SKM-1 (cell line): ENCODE measurements at regions not wholly inside any gene's neighbourhood (a gene's known extent, or its start where the extent isn't known, plus 50 kb on each side); places are given as distances from the start of the nearest gene placed in this dataset.
"Not testable (repeated sequence)": the region's sequence is repeated elsewhere in the genome, so short reads cannot be mapped to it uniquely, and the experiment has no call there.

Experiments used
- DNase-seq: peaks from one replicate; lab custom pipeline; 2025; ENCODE audit not compliant: unreplicated experiment; lab: John Stamatoyannopoulos, UW

DNA sequence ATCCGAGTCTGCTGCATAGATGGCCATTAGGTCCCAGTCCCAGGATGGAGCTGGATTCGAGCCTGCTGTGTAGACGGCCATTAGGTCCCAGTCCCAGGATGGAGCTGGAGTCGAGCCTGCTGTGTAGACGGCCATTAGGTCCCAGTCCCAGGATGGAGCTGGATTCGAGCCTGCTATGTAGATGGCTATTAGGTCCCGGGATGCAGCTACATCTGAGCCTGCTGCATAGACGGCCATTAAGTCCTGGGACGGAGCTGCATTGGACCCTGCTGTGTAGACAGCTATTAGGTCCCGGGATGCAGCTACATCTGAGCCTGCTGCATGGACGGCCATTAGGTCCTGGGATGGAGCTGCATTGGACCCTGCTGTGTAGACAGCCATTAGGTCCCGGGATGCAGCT lies 112.2 kb upstream of the PPP2R3B start:
- DNase-seq = not testable (repeated sequence)

DNA sequence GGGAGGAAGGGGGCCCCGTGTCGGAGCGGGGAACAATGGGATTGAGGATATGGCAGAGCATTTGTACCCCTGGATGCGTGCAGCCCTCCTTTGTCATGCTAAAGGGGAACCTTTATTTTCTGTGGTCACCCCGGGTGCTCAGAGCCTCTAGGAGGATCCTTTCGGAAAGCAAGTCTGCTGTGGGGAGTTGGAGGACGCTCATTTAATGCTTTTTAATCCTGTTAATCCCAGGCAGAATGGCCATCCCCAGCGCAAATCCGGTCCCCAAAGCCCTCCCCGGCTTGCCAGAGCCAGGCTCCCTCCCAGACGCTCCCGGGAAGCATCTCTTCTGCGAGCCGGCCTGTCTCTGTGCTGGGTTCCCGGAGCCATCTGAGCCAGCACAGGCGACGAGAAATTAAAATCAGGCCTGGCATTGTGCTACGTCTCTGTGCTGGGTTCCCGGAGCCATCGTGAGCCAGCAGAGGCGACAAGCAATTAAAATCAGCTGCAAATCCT lies 113.2 kb upstream of the PPP2R3B start:
- no peak for DNase-seq

DNA sequence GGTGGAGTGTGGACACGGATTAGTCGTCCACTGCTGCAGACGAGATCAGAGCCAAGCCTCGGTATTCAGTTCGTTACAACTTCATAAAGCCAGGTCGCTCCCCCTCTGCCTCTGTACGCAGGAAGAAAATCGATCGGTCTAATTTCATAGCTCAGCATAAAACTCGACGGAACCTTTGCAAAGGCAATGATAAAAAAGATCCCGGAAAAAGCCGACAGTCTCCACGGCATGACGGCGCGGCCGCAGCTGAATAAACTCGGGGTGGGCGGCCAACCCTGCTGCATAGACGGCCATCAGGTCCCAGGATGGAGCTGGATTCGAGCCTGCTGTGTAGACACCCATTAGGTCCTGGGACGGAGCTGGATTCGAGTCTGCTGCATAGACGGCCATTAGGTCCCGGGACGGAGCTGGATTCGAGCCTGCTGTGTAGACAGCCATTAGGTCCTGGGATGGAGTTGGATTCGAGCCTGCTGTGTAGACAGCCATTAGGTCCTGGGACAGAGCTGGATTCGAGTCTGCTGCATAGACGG lies 113.8 kb upstream of the PPP2R3B start:
- no peak for DNase-seq

DNA sequence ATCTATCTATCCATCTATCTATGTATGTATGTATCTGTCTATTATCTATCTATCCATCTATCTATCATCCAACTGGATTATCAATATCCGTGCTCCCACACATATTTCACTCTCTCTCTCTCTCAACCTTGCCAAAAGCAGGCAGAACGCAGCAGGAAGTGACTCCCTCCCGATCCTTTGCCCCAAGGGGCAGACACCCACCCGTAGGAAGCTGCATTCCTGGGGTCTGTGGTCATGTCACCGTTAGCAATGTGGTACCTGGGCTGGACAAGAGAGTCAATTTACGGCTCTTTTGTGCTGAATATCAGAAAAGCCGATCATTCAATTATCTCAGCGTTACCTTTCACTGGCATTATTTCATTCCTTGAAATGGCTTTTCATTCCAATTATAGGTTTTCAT lies 119.6 kb upstream of the PPP2R3B start:
- no peak for DNase-seq

DNA sequence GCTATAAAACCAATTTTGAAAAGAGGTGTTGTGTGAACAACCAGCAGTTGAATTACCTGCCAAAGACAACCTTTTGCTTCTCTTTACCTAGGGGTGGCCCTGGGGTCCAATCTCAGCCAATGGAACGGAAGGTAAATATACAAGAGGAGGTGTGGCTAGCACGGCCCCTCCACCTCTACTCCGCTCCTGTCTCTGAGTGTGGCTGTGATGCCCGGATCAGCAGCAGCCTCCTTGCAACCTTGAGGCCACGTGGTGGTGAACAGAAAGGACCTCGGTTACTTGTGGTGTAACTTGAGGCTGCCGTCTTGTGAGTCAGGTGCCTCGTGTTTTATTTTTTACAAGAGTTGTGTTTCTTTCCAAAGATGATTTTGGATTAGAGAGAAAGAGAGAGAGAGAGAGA lies 121.5 kb upstream of the PPP2R3B start:
- DNase-seq = no peak

DNA sequence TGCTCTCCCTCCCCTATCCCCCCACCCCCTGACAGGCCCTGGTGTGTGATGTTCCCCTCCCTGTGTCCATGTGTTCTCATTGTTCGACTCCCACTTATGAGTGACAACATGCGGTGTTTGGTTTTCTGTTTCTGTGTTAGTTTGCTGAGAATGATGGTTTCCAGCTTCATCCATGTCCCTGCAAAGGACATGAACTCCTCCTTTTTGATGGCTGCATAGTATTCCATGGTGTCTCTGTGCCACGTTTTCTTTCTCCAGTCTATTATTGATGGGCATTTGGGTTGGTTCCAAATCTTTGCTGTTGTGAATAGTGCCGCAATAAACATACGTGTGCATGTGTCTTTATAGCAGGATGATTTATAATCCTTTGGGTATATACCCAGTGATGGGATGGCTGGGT lies 121.8 kb upstream of the SHOX start:
- DNase-seq = not testable (repeated sequence)

DNA sequence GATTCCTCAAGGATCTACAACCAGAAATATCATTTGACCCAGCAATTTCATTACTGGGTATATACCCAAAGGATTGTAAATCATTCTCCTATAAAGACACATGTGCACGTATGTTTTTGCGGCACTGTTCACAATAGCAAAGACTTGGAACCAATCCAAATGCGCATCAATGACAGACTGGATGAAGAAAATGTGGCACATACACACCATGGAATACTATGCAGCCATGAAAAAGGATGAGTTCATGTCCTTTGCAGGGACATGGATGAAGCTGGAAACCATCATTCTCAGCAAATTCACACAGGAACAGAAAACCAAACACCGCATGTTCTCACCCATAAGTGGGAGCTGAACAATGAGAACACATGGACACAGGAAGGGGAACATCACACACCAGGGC lies 119.5 kb upstream of the SHOX start:
- not testable (repeated sequence) for DNase-seq

DNA sequence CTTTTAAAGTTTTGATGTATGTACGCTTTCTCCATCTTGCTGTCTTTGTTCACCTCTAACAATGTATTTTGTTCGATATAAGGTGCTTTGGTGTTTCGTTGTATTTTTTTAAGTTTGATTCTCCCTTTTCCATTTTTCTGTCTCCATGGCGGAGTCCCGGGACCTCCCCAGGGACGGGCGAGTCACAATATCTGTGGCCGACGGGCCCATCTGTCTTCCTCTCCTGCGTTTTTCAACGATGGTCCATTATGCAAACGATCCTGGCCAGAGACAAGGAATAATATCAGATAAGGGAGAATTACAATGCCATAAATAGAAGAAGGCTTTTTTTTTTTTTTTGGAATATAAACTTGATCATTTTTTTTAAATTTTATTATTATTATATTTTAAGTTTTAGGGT lies 112.3 kb upstream of the SHOX start:
- no peak for DNase-seq

DNA sequence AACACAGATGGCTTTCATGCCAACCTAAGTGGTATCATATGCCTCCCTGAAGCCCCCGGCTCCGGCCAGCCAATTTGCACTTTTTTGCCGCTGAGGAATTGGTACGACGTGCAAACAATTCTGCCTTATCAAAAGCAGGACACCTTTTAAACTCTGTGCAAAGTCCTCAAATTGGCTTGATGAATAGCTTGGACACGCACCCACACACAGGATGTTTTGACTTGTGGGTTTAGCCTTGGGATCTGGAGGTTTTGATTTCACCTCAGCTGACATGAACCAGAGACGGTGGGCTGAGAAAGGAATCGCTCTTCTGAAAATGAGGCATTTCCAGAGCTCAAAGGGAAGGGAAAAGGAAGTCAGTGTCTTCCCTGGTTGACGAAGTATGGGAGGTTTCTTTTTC lies 110.8 kb upstream of the SHOX start:
- DNase-seq = no peak

DNA sequence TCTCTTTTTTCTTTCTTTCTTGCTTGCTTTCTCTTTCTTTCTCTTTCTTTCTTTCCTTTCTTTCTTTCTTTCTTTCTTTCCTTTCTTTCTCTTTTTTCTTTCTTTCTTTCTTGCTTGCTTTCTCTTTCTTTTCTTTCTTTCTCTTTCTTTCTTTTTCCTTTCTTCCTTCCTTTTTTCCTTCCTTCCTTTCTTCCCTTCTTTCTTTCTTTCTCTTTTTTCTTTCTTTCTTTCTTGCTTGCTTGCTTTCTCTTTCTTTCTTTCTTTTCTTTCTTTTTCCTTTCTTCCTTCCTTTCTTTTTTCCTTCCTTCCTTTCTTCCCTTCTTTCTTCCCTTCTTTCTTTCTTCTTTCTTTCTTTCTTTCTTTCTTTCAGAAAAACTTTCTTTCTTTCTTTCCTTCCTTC lies 108.1 kb upstream of the SHOX start:
- DNase-seq = no peak

DNA sequence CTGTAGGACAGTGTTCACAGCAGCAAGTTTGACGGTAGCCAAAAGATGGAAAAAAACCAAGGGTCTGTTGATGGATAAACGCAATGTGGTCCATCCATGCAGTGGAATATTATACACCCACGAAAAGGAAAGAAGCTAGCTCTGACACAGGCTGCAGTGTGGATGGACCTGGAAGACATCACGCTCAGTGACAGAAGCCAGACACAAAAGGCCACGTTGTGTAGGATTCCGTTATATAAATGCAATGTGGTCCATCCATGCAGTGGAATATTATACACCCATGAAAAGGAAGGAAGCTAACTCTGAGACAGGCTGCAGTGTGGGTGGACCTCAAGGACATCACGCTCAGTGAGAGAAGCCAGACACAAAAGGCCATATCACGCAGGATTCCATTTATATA lies 105.5 kb upstream of the SHOX start:
- DNase-seq = no peak

DNA sequence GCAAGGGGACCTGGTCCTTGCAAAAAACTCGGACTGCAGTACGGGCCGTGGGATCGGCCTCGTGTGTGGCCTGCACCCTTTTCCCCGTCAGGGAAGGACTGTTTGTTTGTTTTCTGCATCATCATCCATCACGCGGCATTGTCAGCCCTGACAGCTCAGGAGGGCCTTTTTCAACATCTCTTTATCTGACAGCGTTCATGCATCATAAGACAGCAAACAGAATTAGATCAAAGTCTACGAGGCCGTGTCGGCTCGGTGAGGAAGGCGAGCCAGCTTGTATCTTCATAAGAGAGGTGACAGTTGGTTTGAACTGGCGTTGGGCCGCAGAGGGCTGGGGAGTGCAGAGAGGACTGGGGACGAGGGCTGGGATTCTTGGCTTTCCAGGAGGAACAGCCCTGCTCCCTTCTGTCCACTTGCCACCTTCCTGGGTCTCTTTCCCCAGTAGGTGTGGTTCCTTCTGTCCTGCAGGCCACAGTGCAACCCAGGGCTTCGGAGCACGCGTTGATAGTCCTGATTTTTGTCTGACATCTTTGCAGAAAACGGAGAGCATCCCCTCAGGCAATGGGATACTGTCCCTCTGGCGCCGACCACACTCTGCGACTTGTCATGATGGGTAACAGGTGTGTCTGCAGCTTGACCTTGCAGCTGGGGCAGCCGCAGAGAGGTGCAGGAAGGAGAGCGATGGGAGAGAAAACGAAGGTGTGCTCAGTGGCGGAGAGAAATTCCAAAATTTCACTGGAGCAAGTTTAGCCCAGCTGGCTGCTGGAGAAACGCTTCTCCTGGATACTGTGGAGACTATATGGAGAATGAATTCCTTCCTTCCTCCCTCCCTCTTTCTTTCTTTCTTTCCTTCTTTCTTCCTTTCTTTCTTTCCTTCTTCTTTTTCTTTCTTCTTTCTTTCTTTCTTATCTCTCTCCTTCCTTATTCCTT lies 104.0 kb upstream of the SHOX start:
- no peak for DNase-seq

DNA sequence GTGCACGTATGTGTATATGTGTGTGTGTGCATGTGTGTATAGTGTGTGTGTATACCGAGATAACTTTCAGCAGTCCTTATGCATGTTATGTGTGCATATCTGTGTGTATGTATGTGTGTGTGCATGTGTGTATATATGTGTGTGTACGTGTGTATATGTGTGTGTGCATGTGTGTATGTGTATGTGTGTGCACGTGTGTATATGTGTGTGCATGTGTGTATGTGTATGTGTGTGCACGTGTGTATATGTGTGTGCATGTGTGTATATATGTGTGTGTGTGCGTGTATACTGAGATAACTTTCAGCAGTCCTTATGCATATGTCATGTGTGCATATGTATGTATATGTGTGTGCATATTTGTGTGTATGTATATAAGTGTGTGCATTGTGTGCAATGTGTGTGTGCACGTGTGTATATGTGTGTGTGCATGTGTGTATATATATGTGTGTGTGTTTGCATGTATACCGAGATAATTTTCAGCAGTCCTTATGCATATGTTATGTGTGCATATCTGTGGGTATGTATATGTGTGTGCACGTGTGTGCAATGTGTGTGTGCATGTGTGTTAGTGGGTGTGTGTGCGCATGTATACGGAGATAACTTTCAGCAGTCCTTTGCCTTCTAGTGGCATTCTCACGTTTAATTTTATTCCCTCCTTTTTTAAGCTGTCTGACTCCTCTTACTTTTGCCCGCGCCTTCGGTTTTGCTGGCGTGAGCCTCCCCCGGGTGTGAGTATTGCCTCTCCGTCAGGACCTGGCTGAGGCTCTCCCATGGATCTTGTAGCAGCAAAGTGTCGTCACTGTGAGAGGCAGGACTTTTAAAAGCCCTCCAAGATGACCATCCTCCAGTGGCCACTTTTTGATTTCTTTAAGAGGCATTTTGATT lies 99.6 kb upstream of the SHOX start:
- DNase-seq = no peak

DNA sequence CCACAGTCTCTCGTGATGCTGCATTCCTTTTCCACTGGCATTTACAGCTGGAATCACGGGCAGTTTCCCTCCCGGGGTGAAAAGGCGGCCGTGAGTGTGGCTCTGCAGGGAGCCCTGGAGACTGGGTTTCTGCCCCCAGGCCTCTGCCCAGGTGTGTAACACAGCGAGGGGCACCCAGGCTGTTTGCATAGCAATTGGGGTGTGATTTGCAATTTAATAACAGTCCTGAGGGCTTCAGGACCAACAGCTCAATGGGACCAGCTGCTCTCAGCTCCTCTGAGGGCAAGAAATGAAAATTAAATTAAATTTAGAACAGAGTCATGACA lies 99.0 kb upstream of the SHOX start:
- no peak for DNase-seq

DNA sequence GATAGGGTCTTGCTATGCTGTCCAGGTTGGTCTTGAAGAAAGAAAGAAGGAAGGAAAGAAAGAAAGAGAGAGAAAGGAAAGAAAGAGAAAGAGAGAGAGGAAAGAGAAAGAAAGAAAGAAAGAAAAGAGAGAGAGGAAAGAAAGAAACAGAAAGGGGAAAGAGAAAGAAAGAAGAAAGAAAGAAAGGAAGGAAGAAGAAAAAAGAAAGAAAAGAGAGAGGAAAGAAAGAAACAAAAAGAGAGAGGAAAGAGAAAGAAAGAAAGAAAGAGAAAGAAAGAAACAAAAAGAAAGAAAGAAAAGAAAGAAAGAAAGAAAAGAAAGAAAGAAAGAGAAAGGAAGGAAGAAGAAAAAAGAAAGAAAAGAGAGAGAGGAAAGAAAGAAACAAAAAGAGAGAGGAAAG lies 95.8 kb upstream of the SHOX start:
- DNase-seq = no peak

DNA sequence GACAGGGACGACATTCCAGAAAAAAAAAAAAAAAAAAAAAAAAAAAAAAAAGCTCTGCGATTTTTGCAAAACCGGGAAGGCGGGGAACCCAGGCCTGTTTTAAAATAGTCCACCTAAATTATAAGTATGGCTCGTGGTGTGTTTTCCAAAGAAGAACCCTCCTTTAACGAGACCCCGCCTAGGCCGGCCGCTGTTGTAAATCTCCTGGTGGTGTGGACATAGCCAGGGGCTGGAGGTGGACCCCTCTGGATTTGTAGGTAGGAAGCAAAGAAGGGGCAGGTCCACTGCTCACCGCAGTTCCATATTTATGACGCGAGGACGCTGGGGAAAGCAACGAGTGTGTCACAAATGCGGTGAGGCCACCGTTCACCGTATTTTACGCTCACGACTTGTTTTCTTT lies 94.0 kb upstream of the SHOX start:
- no peak for DNase-seq

DNA sequence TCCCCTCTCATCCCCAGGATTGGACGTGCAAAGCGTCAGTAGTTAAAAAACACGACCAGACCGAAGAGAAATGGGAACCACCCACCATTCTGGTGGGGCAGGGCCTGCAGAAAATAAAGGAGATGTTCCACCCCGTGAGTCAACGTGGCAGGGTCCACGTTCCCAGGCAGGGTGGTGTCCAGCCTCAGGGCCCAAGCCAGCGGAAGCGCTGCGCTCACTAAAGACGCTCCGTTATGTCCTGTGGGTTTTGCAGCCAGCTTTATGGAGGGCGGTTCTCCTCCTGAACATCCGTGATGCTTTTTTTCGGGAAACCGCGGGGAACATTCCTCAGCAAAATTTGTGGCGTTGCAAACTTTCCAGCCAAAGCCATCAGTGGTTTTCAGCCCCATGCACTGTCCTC lies 93.4 kb upstream of the SHOX start:
- no peak for DNase-seq

DNA sequence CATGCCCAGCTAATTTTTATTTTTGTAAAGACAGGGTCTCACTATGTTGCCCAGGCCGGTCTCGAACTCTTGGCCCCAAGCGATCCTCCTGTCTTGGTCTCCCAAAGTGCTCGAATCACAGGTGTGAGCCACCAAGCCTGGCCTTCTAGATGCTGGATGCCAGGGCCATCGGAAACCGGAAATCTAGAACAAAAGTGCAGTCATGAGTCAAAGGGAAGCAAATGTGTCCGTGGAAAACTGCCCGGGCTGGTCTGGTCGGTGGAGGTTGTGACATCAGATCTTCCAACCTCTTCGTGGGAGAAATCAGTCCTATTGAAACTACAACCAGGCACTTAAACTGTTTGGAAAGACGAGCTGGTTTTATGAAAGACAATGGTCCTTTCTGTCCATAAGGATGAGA lies 92.3 kb upstream of the SHOX start:
- DNase-seq = no peak

DNA sequence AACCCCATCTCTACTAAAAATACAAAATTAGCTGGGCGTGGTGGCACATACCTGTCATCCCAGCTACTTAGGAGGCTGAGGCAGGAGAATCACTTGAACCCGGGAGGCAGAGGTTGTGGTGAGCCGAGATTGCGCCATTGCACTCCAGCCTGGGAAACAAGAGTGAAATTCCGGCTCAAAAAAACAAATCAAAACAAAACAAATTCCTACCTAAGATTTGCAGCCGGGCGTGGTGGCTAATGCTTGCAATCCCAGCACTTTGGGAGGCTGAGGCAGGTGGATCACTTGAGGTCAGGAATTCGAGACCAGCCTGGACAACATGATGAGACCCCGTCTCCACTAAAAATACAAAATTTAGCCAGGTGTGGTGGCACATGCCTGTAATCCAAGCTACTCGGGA lies 89.6 kb upstream of the SHOX start:
- DNase-seq = not testable (repeated sequence)

DNA sequence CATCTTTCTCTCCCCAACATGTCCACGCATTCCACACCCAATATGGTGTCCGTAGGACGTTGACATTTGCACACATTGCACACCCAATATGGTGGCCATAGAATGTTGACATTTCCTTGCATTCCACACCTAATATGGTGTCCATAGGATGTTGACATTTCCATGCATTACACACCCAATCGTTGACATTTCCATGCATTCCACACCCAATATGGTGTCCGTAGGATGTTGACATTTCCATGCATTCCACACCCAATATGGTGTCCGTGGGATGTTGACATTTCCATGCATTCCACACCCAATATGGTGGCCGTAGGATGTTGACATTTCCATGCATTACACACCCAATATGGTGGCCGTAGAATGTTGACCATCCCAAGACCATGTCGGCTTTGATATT lies 88.4 kb upstream of the SHOX start:
- DNase-seq = no peak

DNA sequence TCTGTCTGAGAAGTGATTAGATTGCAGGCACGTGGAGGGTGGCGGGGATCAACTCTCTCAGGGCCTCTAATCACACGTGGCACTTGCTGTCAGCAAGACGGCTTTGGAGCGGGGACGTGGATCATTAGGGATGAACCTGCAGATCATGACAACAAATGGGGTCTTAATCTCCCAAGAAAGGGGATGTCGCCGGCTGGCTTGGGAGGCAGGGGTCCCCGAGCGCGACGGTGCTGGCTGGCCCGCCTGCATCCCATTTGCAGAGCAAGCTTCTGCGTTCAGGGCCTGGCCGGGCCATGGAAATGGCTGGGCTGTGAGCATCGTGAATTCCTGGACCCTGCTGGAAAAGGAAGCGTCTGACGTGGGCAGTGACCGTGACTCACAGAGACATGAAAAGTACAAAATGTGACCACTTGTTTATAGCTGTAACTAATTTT lies 85.1 kb upstream of the SHOX start:
- DNase-seq = no peak

DNA sequence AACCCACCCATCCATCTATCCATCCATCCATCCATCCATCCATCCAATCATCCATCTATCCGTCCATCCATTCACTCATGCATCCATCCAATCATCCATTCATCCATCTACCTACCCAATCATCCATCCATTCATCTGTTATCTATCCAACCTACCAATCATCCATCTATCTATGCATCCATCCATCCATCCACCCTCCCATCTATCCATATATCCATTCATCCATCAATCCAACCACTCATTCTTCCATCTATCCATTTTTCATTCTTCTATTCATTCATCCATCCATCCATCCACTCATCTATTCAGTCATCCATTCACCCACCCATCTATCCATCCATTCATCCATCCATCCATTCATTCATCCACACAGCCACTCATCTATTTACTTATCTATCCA lies 80.1 kb upstream of the SHOX start:
- no peak for DNase-seq
